HL-60 (cell line): ENCODE measurements at regions not wholly inside any gene's neighbourhood (a gene's known extent, or its start where the extent isn't known, plus 50 kb on each side); places are given as distances from the start of the nearest gene placed in this dataset.

Experiments used
- GABPA ChIP-seq: IDR thresholded peaks from 2 replicates; pipeline ENCODE4 v1.6.1; 2012; ENCODE audit warnings: low read depth
- POLR2AphosphoS5 ChIP-seq: IDR thresholded peaks from 2 replicates; pipeline ENCODE4 v1.6.1; 2012; ENCODE audit warnings: low read depth
- REST ChIP-seq: IDR thresholded peaks from 2 replicates; pipeline ENCODE4 v1.6.1; 2012; ENCODE audit warnings: low read depth; ENCODE audit not compliant: insufficient replicate concordance
- SPI1 ChIP-seq: IDR thresholded peaks from 2 replicates; pipeline ENCODE4 v1.6.1; 2012; ENCODE audit warnings: low read depth, mild to moderate bottlenecking, borderline replicate concordance
- TF ChIP-seq, protein P1 (sequence below): IDR thresholded peaks from one replicate; pipeline ENCODE4 v1.5.1; 2011; ENCODE audit warnings: low read length, control low read depth, inconsistent platforms; ENCODE audit not compliant: insufficient read depth

- TF ChIP-seq, protein P1, sequence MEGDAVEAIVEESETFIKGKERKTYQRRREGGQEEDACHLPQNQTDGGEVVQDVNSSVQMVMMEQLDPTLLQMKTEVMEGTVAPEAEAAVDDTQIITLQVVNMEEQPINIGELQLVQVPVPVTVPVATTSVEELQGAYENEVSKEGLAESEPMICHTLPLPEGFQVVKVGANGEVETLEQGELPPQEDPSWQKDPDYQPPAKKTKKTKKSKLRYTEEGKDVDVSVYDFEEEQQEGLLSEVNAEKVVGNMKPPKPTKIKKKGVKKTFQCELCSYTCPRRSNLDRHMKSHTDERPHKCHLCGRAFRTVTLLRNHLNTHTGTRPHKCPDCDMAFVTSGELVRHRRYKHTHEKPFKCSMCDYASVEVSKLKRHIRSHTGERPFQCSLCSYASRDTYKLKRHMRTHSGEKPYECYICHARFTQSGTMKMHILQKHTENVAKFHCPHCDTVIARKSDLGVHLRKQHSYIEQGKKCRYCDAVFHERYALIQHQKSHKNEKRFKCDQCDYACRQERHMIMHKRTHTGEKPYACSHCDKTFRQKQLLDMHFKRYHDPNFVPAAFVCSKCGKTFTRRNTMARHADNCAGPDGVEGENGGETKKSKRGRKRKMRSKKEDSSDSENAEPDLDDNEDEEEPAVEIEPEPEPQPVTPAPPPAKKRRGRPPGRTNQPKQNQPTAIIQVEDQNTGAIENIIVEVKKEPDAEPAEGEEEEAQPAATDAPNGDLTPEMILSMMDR, result no peak
- TF ChIP-seq GABPA (no peak), POLR2AphosphoS5 (no peak), SPI1 (no peak), REST (no peak)
Observed at GRCh38 chr17:77674358-77674757, 284.1 kb upstream of the TNRC6C start.
